IPS DF 6.9 (cell line): ENCODE measurements at regions not wholly inside any gene's neighbourhood (a gene's known extent, or its start where the extent isn't known, plus 50 kb on each side); places are given as distances from the start of the nearest gene placed in this dataset.

Source experiments
- DNase-seq: peaks from one replicate; pipeline ENCODE4 v3.0.0-alpha.2; 2013; ENCODE audit warnings: low read depth, low spot score
- H3K27ac ChIP-seq: one replicate; pipeline ENCODE4 v1.5.1; 2013; ENCODE audit warnings: low read length, control low read depth
- H3K27me3 ChIP-seq: 2 replicates; pipeline ENCODE4 v1.6.1; 2013; ENCODE audit warnings: mild to moderate bottlenecking, low read length; ENCODE audit not compliant: control insufficient read depth, insufficient read depth
- H3K36me3 ChIP-seq: 2 replicates; pipeline ENCODE4 v1.6.1; 2013; ENCODE audit warnings: low read length; ENCODE audit not compliant: control insufficient read depth, insufficient read depth
- H3K4me1 ChIP-seq: 2 replicates; pipeline ENCODE4 v1.6.1; 2013; ENCODE audit warnings: low read length; ENCODE audit not compliant: control insufficient read depth, insufficient read depth
- H3K4me3 ChIP-seq: 2 replicates; pipeline ENCODE4 v1.5.1; 2013; ENCODE audit warnings: mild to moderate bottlenecking, low read length
- H3K9me3 ChIP-seq: 2 replicates; pipeline ENCODE4 v1.6.1; 2013; ENCODE audit warnings: low read length, inconsistent platforms; ENCODE audit not compliant: control insufficient read depth, insufficient read depth
- WGBS: extraction: QIAGEN DNeasy Blood & Tissue Kit; methylation state at CpG from one replicate; pipeline ENCODE4 v1.1.7; 2013; ENCODE audit warnings: mixed read lengths, missing lambda C conversion rate; ENCODE audit not compliant: insufficient read length, insufficient coverage; 5-methylcytosine and 5-hydroxymethylcytosine counted together

GRCh38 chr15:93420477-93420876 is 331.5 kb upstream of the RGMA start:
- no peak overlapping the region for H3K4me3 ChIP-seq
- no CpG with 5 or more reads among the region's 7 CpGs for WGBS
- no peak overlapping the region for H3K27ac ChIP-seq
- DNase-seq, result no peak
- H3K36me3 ChIP-seq, result no peaks in the 10 kb centered on the region
- H3K27me3 ChIP-seq, result no peaks in the 10 kb centered on the region
- no peaks in the 10 kb centered on the region for H3K9me3 ChIP-seq
- no peaks in the 10 kb centered on the region for H3K4me1 ChIP-seq

- no peaks in the 10 kb centered on the region for H3K4me1 ChIP-seq
- DNase-seq, result no peak
- no peaks in the 10 kb centered on the region for H3K9me3 ChIP-seq
- no peak overlapping the region for H3K4me3 ChIP-seq
- no peak overlapping the region for H3K27ac ChIP-seq
- no peaks in the 10 kb centered on the region for H3K27me3 ChIP-seq
- H3K36me3 ChIP-seq, result no peaks in the 10 kb centered on the region
- WGBS, result no CpG with 5 or more reads among the region's 1 CpG
These were observed 331.0 kb upstream of the RGMA start for GRCh38 chr15:93420050-93420452.

GRCh38 chr15:93418566-93418965 is 329.6 kb upstream of the RGMA start:
- no CpG with 5 or more reads among the region's 6 CpGs for WGBS
- Histone ChIP-seq H3K36me3 (no peaks in the 10 kb centered on the region), H3K27me3 (no peaks in the 10 kb centered on the region), H3K4me3 (no peak overlapping the region), H3K4me1 (no peaks in the 10 kb centered on the region), H3K9me3 (no peaks in the 10 kb centered on the region), H3K27ac (no peak overlapping the region)
- DNase-seq, result no peak

- Histone ChIP-seq H3K27ac (no peak overlapping the region), H3K36me3 (no peaks in the 10 kb centered on the region), H3K4me1 (no peaks in the 10 kb centered on the region), H3K9me3 (no peaks in the 10 kb centered on the region), H3K4me3 (no peak overlapping the region), H3K27me3 (no peaks in the 10 kb centered on the region)
- WGBS, result no CpG with 5 or more reads among the region's 6 CpGs
- DNase-seq, result no peak
These were observed 328.6 kb upstream of the RGMA start for GRCh38 chr15:93417631-93418030.

- no CpG with 5 or more reads among the region's 6 CpGs for WGBS
- no peaks in the 10 kb centered on the region for H3K9me3 ChIP-seq
- no peaks in the 10 kb centered on the region for H3K27me3 ChIP-seq
These were observed 328.1 kb upstream of the RGMA start for GRCh38 chr15:93417156-93417555.

GRCh38 chr15:93415576-93415975 is 326.6 kb upstream of the RGMA start:
- no peaks in the 10 kb centered on the region for H3K9me3 ChIP-seq

More at GRCh38 chr15:93417156-93417555, 328.1 kb upstream of the RGMA start:
- H3K4me3 ChIP-seq, result no peak overlapping the region
- no peaks in the 10 kb centered on the region for H3K36me3 ChIP-seq
- H3K27ac ChIP-seq, result no peak overlapping the region
- no peak for DNase-seq
- no peaks in the 10 kb centered on the region for H3K4me1 ChIP-seq

GRCh38 chr15:93414576-93415231 is 325.7 kb upstream of the RGMA start:
- WGBS, result no CpG with 5 or more reads among the region's 11 CpGs
- no peak for DNase-seq

More at GRCh38 chr15:93415576-93415975, 326.6 kb upstream of the RGMA start:
- Histone ChIP-seq H3K27ac (no peak overlapping the region), H3K36me3 (no peaks in the 10 kb centered on the region), H3K27me3 (no peaks in the 10 kb centered on the region), H3K4me1 (no peaks in the 10 kb centered on the region), H3K4me3 (no peak overlapping the region)
- no CpG with 5 or more reads among the region's 3 CpGs for WGBS
- DNase-seq, result no peak

GRCh38 chr15:93413745-93414144 is 324.7 kb upstream of the RGMA start:
- no peaks in the 10 kb centered on the region for H3K36me3 ChIP-seq
- no peak overlapping the region for H3K4me3 ChIP-seq
- H3K27me3 ChIP-seq, result no peaks in the 10 kb centered on the region
- no peaks in the 10 kb centered on the region for H3K9me3 ChIP-seq
- WGBS, result no CpG with 5 or more reads among the region's 10 CpGs
- no peak overlapping the region for H3K27ac ChIP-seq
- DNase-seq, result no peak
- H3K4me1 ChIP-seq, result no peaks in the 10 kb centered on the region

More at GRCh38 chr15:93414576-93415231, 325.7 kb upstream of the RGMA start:
- no peaks in the 10 kb centered on the region for H3K36me3 ChIP-seq
- H3K4me3 ChIP-seq, result no peak overlapping the region
- H3K9me3 ChIP-seq, result no peaks in the 10 kb centered on the region
- no peak overlapping the region for H3K27ac ChIP-seq
- H3K4me1 ChIP-seq, result no peaks in the 10 kb centered on the region
- no peaks in the 10 kb centered on the region for H3K27me3 ChIP-seq

GRCh38 chr15:93399121-93399520 is 310.1 kb upstream of the RGMA start:
- WGBS, result no CpG with 5 or more reads among the region's 3 CpGs
- no peaks in the 10 kb centered on the region for H3K9me3 ChIP-seq
- H3K4me3 ChIP-seq, result no peak overlapping the region
- no peak overlapping the region for H3K27ac ChIP-seq
- no peak for DNase-seq
- no peaks in the 10 kb centered on the region for H3K36me3 ChIP-seq
- H3K4me1 ChIP-seq, result no peaks in the 10 kb centered on the region
- H3K27me3 ChIP-seq, result no peaks in the 10 kb centered on the region

GRCh38 chr15:93389211-93389610 is 300.2 kb upstream of the RGMA start:
- WGBS, result no CpG with 5 or more reads among the region's 5 CpGs
- no peak overlapping the region for H3K27ac ChIP-seq
- H3K9me3 ChIP-seq, result no peaks in the 10 kb centered on the region
- no peak for DNase-seq
- H3K4me3 ChIP-seq, result no peak overlapping the region
- no peaks in the 10 kb centered on the region for H3K36me3 ChIP-seq
- H3K4me1 ChIP-seq, result no peaks in the 10 kb centered on the region
- H3K27me3 ChIP-seq, result no peaks in the 10 kb centered on the region; the same call in 1 of the 2 replicates

GRCh38 chr15:93384886-93385285 is 295.9 kb upstream of the RGMA start:
- no peaks in the 10 kb centered on the region for H3K4me1 ChIP-seq
- no peaks in the 10 kb centered on the region; the same call in 1 of the 2 replicates for H3K27me3 ChIP-seq
- DNase-seq, result no peak
- no peak overlapping the region for H3K4me3 ChIP-seq
- no peaks in the 10 kb centered on the region for H3K9me3 ChIP-seq
- WGBS, result no CpG with 5 or more reads among the region's 2 CpGs
- H3K27ac ChIP-seq, result no peak overlapping the region
- no peaks in the 10 kb centered on the region for H3K36me3 ChIP-seq
